ENCODE measurements at regions not wholly inside any gene's neighbourhood (a gene's known extent, or its start where the extent isn't known, plus 50 kb on each side); places are given as distances from the start of the nearest gene placed in this dataset.

- no peak for DNase-seq
These were observed 113.7 kb upstream of the SLITRK1 start for GRCh38 chr13:83995930-83996329.

- no peak for DNase-seq
These were observed 110.5 kb upstream of the SLITRK1 start for GRCh38 chr13:83992566-83993358.

GRCh38 chr13:83987394-83987793 lies 105.1 kb upstream of the SLITRK1 start:
- DNase-seq: no peak

GRCh38 chr13:83984793-83985192 lies 102.5 kb upstream of the SLITRK1 start:
- no peak for DNase-seq

GRCh38 chr13:83980331-83980730 lies 98.1 kb upstream of the SLITRK1 start:
- no peak for DNase-seq

GRCh38 chr13:83975655-83976165 lies 93.4 kb upstream of the SLITRK1 start:
- DNase-seq: no peak

- no peak for DNase-seq
These were observed 76.3 kb upstream of the SLITRK1 start for GRCh38 chr13:83958531-83958930.

- no peak for DNase-seq
These were observed 72.7 kb upstream of the SLITRK1 start for GRCh38 chr13:83955011-83955410.

GRCh38 chr13:83953916-83954315 lies 71.6 kb upstream of the SLITRK1 start:
- no peak for DNase-seq

- DNase-seq: no peak
These were observed 68.0 kb upstream of the SLITRK1 start for GRCh38 chr13:83950293-83950692.

GRCh38 chr13:83943530-83944279 lies 61.4 kb upstream of the SLITRK1 start:
- DNase-seq: no peak

- no peak for DNase-seq
These were observed 59.5 kb upstream of the SLITRK1 start for GRCh38 chr13:83941701-83942335.

GRCh38 chr13:83940742-83941141 lies 58.5 kb upstream of the SLITRK1 start:
- no peak for DNase-seq

GRCh38 chr13:83937579-83937978 lies 55.3 kb upstream of the SLITRK1 start:
- no peak for DNase-seq

GRCh38 chr13:83935566-83935965 lies 53.3 kb upstream of the SLITRK1 start:
- no peak for DNase-seq
